SK-N-SH (cell line): ENCODE measurements at regions not wholly inside any gene's neighbourhood (a gene's known extent, or its start where the extent isn't known, plus 50 kb on each side); places are given as distances from the start of the nearest gene placed in this dataset.

ENCODE experiments used
- CTCF ChIA-PET: fragments of 300-600, 350-600 bp; formaldehyde crosslinking; extraction: SDS; loops from one replicate; lab custom pipeline; 2021; lab: Yijun Ruan, JAX
- POLR2A ChIA-PET: fragments of 350-600 bp; sonication (Branson Sonifier 250); formaldehyde crosslinking; extraction: SDS; loops from one replicate; lab custom pipeline; 2020; ENCODE audit warnings: antibody characterized with exemption, inconsistent platforms; lab: Yijun Ruan, JAX
- DNase-seq: peaks from one replicate; pipeline ENCODE4 v3.0.0; 2012
- H2AFZ ChIP-seq: fragments of 200-600 bp; sonication (generic); 2 replicates; pipeline ENCODE4 v1.8.1; 2016; ENCODE audit warnings: antibody characterized with exemption, mild to moderate bottlenecking, low read depth
- H3F3A ChIP-seq: fragments of 200-600 bp; sonication (generic); replicated peaks from 2 replicates; pipeline ENCODE3; 2016; ENCODE audit warnings: antibody characterized with exemption, mild to moderate bottlenecking; ENCODE audit not compliant: insufficient read depth
- H3K27ac ChIP-seq, 2 experiments: fragments of 200-500 bp in 1 of 2; fragments of 200-600 bp in 1 of 2; sonication (Bioruptor generic) in 1 of 2; sonication (generic), shearing (Covaris generic) in 1 of 2; 2 replicates each; pipeline versions ENCODE4 v1.5.1 to v1.6.1; 2014 to 2016; ENCODE audit warnings: low read depth in 2 of 2, inconsistent platforms in 1 of 2, low read length in 1 of 2, mild to moderate bottlenecking in 1 of 2, mixed read lengths in 1 of 2
- H3K27me3 ChIP-seq: fragments of 200-600 bp; sonication (generic), shearing (Covaris generic); 2 replicates; pipeline ENCODE4 v1.6.1; 2016; ENCODE audit warnings: mixed run types; ENCODE audit not compliant: insufficient read depth
- H3K36me3 ChIP-seq, 2 experiments: fragments of 200-500 bp in 1 of 2; fragments of 200-600 bp in 1 of 2; sonication (Bioruptor generic) in 1 of 2; sonication (generic) in 1 of 2; replicated peaks in 1 of 2; 2 replicates each; pipeline versions ENCODE3 to v1.5.1; 2014 to 2016; ENCODE audit warnings: low read length in 1 of 2, mild to moderate bottlenecking in 1 of 2; ENCODE audit not compliant: insufficient read depth in 2 of 2, control insufficient read depth in 1 of 2
- H3K4me1 ChIP-seq, 2 experiments: fragments of 200-500 bp in 1 of 2; fragments of 200-600 bp in 1 of 2; sonication (Bioruptor generic) in 1 of 2; sonication (generic), shearing (Covaris generic) in 1 of 2; 2 replicates each; pipeline versions ENCODE4 v1.5.1 to v1.6.1; 2014 to 2016; ENCODE audit warnings: low read depth in 1 of 2, low read length in 1 of 2, mixed run types in 1 of 2; ENCODE audit not compliant: insufficient read depth in 2 of 2, control insufficient read depth in 1 of 2
- H3K4me2 ChIP-seq: fragments of 200-600 bp; sonication (generic), shearing (Covaris generic); 2 replicates; pipeline ENCODE4 v1.6.1; 2017; ENCODE audit warnings: mixed run types
- H3K4me3 ChIP-seq, 2 experiments: fragments of 200-500 bp in 1 of 2; fragments of 200-600 bp in 1 of 2; sonication (Bioruptor generic) in 1 of 2; sonication (generic), shearing (Covaris generic) in 1 of 2; 2 replicates each; pipeline versions ENCODE4 v1.5.1 to v1.8.1; 2014 to 2016; ENCODE audit warnings: low read depth in 2 of 2, inconsistent platforms in 1 of 2, low read length in 1 of 2, mild to moderate bottlenecking in 1 of 2, mixed read lengths in 1 of 2, moderate library complexity in 1 of 2
- H3K79me2 ChIP-seq: fragments of 200-600 bp; sonication (generic); 2 replicates; pipeline ENCODE4 v1.8.1; 2017; ENCODE audit warnings: mild to moderate bottlenecking; ENCODE audit not compliant: insufficient read depth
- H3K9ac ChIP-seq: fragments of 200-600 bp; sonication (generic); 2 replicates; pipeline ENCODE4 v1.6.1; 2017; ENCODE audit warnings: mixed run types
- H3K9me2 ChIP-seq: fragments of 200-600 bp; sonication (generic); 2 replicates; pipeline ENCODE4 v1.6.1; 2017; ENCODE audit warnings: mixed run types
- H3K9me3 ChIP-seq: fragments of 200-600 bp; sonication (generic); 2 replicates; pipeline ENCODE4 v1.6.1; 2017; ENCODE audit warnings: mixed run types, mild to moderate bottlenecking, moderate library complexity
- H4K20me1 ChIP-seq: fragments of 200-600 bp; sonication (generic); 2 replicates; pipeline ENCODE4 v1.6.1; 2017; ENCODE audit warnings: mild to moderate bottlenecking, mixed run types; ENCODE audit not compliant: insufficient read depth
- CHD2 ChIP-seq: fragments of 150-350 bp; IDR thresholded peaks from 2 replicates; pipeline ENCODE4 v1.6.1; 2018; ENCODE audit warnings: low read length; ENCODE audit not compliant: partially characterized antibody
- ELF1 ChIP-seq: IDR thresholded peaks from 2 replicates; pipeline ENCODE4 v1.4.0; 2012
- EZH2phosphoT487 ChIP-seq: fragments of 200-600 bp; sonication (generic); IDR thresholded peaks from 2 replicates; pipeline ENCODE4 v1.6.1; 2017; ENCODE audit warnings: low read depth, mixed run types, mild to moderate bottlenecking, antibody characterized with exemption, moderate library complexity, borderline replicate concordance
- FOSL2 ChIP-seq: IDR thresholded peaks from 2 replicates; pipeline ENCODE4 v1.4.0; 2012; ENCODE audit warnings: low read depth, mild to moderate bottlenecking, moderate library complexity, borderline replicate concordance
- FOXM1 ChIP-seq: IDR thresholded peaks from 2 replicates; pipeline ENCODE4 v1.4.0; 2012; ENCODE audit warnings: low read depth, mild to moderate bottlenecking
- GATA2 ChIP-seq: sonication (generic); formaldehyde crosslinking; IDR thresholded peaks from 2 replicates; pipeline ENCODE4 v1.5.0; 2020; ENCODE audit warnings: mild to moderate bottlenecking, missing genetic modification reagents
- MEF2A ChIP-seq: IDR thresholded peaks from 2 replicates; pipeline ENCODE4 v1.4.0; 2012; ENCODE audit warnings: low read depth, borderline replicate concordance
- NFIC ChIP-seq: IDR thresholded peaks from 2 replicates; pipeline ENCODE4 v1.4.0; 2012; ENCODE audit warnings: borderline replicate concordance
- POLR2AphosphoS5 ChIP-seq: IDR thresholded peaks from 2 replicates; pipeline ENCODE4 v1.6.1; 2012; ENCODE audit warnings: low read depth, low read length
- TEAD4 ChIP-seq: IDR thresholded peaks from 2 replicates; pipeline ENCODE4 v1.4.0; 2012; ENCODE audit warnings: mild to moderate bottlenecking, borderline replicate concordance; ENCODE audit not compliant: insufficient read depth
- USF2 ChIP-seq: fragments of 150-350 bp; IDR thresholded peaks from 2 replicates; pipeline ENCODE4 v1.6.1; 2017; ENCODE audit warnings: antibody characterized with exemption, low read length, low read depth, borderline replicate concordance
- YY1 ChIP-seq: IDR thresholded peaks from 2 replicates; pipeline ENCODE4 v1.4.0; 2012; ENCODE audit warnings: low read depth, mild to moderate bottlenecking
- WGBS: methylation state at CpG from one replicate; pipeline ENCODE4 v1.1.6; 2017; ENCODE audit warnings: low lambda C conversion rate; 5-methylcytosine and 5-hydroxymethylcytosine counted together
- TF ChIP-seq, protein P1 (sequence below): fragments of 200-600 bp; sonication (generic); IDR thresholded peaks from 2 replicates; pipeline ENCODE4 v1.6.1; 2017; ENCODE audit warnings: antibody characterized with exemption, mild to moderate bottlenecking, moderate library complexity

- 9% methylated on average over 1 of the region's 1 CpG for WGBS
- Histone ChIP-seq H3F3A (no peaks in the 10 kb centered on the region), H3K9me3 (no peaks in the 10 kb centered on the region), H3K27ac (no peak overlapping the region), H3K36me3 (no peaks in the 10 kb centered on the region), H3K9ac (no peak overlapping the region), H3K4me3 (no peak overlapping the region), H3K9me2 (no peaks in the 10 kb centered on the region), H3K4me2 (no peak overlapping the region)
- DNase-seq = no peak
- POLR2A ChIA-PET = no interaction called here
- TF ChIP-seq TEAD4 = no peak
- no peak for TF ChIP-seq EZH2phosphoT487
- TF ChIP-seq, all 33 proteins: peak for 0
- no peak overlapping the region for H2AFZ ChIP-seq
- H3K4me1 ChIP-seq = no peaks in the 10 kb centered on the region
- H3K27me3 ChIP-seq = no peaks in the 10 kb centered on the region
- no peaks in the 10 kb centered on the region for H4K20me1 ChIP-seq
- H3K79me2 ChIP-seq = no peaks in the 10 kb centered on the region
- CTCF ChIA-PET = no interaction called here
Observed at GRCh38 chr6:10081957-10082356, 332.9 kb downstream of the TFAP2A start.

GRCh38 chr6:10081075-10081474 lies 333.8 kb downstream of the TFAP2A start:
- no peaks in the 10 kb centered on the region for H3F3A ChIP-seq
- TF ChIP-seq GATA2 (CRISPR knock-in tag) (no peak), USF2 (no peak)
- H3K4me3 ChIP-seq = no peak overlapping the region
- H3K79me2 ChIP-seq = no peaks in the 10 kb centered on the region
- no peak overlapping the region for H3K9ac ChIP-seq
- H4K20me1 ChIP-seq = no peaks in the 10 kb centered on the region
- no peak overlapping the region for H2AFZ ChIP-seq
- no peaks in the 10 kb centered on the region for H3K36me3 ChIP-seq
- H3K4me2 ChIP-seq = no peak overlapping the region
- H3K9me2 ChIP-seq = no peaks in the 10 kb centered on the region
- H3K27ac ChIP-seq = no peak overlapping the region
- no peaks in the 10 kb centered on the region for H3K4me1 ChIP-seq
- WGBS = 16% methylated on average over 5 of the region's 6 CpGs
- POLR2A ChIA-PET = no interaction called here
- CTCF ChIA-PET = no interaction called here
- DNase-seq = no peak
- no peaks in the 10 kb centered on the region for H3K9me3 ChIP-seq
- H3K27me3 ChIP-seq = no peaks in the 10 kb centered on the region

DNA sequence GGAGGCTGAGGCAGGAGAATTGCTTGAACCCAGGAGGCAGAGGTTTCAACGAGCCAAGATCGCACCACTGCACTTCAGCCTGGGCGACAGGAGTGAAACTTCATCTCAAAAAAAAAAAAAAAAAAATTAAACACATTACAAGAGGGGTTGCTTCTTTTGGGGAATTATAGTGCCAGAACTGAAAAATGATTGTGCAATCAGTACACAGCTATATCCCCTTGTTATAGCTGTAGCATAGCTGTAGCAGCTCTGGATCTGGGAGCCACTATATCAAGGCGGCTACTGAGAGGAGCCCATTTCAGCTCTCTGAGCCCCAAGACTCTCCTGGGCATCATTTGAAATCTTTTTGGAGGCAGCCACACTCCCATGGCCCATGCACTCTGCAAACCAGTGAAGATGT lies 334.3 kb downstream of the TFAP2A start:
- no peak overlapping the region for H3K4me3 ChIP-seq
- no peaks in the 10 kb centered on the region for H3K79me2 ChIP-seq
- H3K9ac ChIP-seq = no peak overlapping the region
- no peaks in the 10 kb centered on the region for H3K9me3 ChIP-seq
- ChIA-PET CTCF (no interaction called here), POLR2A (no interaction called here)
- H3K27ac ChIP-seq = no peak overlapping the region
- H4K20me1 ChIP-seq = no peaks in the 10 kb centered on the region
- H3F3A ChIP-seq = no peaks in the 10 kb centered on the region
- no peaks in the 10 kb centered on the region for H3K36me3 ChIP-seq
- no peaks in the 10 kb centered on the region for H3K9me2 ChIP-seq
- WGBS = 12% methylated on average over 4 of the region's 4 CpGs
- no peak overlapping the region for H3K4me2 ChIP-seq
- no peaks in the 10 kb centered on the region for H3K27me3 ChIP-seq
- TF ChIP-seq NFIC (no peak), ELF1 (no peak), CHD2 (no peak), YY1 (no peak), MEF2A (no peak), FOXM1 (no peak), FOSL2 (no peak), POLR2AphosphoS5 (no peak)
- TF ChIP-seq, protein P1, sequence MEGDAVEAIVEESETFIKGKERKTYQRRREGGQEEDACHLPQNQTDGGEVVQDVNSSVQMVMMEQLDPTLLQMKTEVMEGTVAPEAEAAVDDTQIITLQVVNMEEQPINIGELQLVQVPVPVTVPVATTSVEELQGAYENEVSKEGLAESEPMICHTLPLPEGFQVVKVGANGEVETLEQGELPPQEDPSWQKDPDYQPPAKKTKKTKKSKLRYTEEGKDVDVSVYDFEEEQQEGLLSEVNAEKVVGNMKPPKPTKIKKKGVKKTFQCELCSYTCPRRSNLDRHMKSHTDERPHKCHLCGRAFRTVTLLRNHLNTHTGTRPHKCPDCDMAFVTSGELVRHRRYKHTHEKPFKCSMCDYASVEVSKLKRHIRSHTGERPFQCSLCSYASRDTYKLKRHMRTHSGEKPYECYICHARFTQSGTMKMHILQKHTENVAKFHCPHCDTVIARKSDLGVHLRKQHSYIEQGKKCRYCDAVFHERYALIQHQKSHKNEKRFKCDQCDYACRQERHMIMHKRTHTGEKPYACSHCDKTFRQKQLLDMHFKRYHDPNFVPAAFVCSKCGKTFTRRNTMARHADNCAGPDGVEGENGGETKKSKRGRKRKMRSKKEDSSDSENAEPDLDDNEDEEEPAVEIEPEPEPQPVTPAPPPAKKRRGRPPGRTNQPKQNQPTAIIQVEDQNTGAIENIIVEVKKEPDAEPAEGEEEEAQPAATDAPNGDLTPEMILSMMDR = no peak
- DNase-seq = no peak
- no peaks in the 10 kb centered on the region for H3K4me1 ChIP-seq
- no peak overlapping the region for H2AFZ ChIP-seq
